GM11168 (cell line): ENCODE measurements at regions not wholly inside any gene's neighbourhood (a gene's known extent, or its start where the extent isn't known, plus 50 kb on each side); places are given as distances from the start of the nearest gene placed in this dataset.

Experiments used
- in situ Hi-C: fragments of 300-500 bp; cut with MboI; formaldehyde crosslinking; loops from one replicate; pipeline ENCODE4 v1.12.0; 2022; ENCODE audit warnings: low sequenced_read_pairs; ENCODE audit not compliant: unreplicated experiment

DNA sequence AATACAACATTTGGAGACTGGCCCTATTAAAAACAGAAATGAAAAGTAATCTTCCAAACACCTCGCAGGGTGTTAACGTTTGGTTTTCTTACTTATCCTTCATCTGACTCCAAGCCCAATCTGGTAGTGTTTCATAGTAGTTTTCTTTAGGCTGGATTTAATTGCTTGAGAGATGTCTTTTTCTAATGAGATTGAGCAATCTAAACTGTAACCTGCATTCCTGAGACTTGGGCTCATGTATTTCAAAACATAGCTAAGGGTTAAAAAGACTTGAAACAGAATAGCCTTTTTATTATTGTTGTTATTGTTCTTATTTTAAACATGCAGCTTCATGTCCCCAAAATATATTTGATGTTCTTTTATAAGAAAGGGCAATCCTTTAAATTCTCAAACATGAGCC is 278.9 kb downstream of the TGFB2 start:
- in situ Hi-C loops = no loop called here

DNA sequence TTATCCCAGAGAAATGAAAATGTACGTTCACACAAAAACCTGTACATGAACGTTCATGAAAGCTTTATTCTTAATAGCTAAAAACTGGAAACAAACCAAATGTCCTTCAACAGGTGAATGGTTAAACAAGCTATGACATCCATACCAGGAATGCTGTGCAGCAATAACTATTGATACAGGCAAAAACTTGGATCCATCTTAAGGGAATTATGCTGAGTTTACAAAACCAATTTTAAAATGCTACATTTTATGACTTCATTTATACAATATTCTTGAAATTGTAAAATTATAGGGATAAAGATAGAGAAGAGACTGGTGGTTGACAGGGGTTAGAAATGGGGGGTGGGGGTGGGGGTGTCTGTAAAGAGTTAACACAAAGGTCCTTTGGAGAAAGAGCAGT is 280.3 kb downstream of the TGFB2 start:
- in situ Hi-C loops = no loop called here

DNA sequence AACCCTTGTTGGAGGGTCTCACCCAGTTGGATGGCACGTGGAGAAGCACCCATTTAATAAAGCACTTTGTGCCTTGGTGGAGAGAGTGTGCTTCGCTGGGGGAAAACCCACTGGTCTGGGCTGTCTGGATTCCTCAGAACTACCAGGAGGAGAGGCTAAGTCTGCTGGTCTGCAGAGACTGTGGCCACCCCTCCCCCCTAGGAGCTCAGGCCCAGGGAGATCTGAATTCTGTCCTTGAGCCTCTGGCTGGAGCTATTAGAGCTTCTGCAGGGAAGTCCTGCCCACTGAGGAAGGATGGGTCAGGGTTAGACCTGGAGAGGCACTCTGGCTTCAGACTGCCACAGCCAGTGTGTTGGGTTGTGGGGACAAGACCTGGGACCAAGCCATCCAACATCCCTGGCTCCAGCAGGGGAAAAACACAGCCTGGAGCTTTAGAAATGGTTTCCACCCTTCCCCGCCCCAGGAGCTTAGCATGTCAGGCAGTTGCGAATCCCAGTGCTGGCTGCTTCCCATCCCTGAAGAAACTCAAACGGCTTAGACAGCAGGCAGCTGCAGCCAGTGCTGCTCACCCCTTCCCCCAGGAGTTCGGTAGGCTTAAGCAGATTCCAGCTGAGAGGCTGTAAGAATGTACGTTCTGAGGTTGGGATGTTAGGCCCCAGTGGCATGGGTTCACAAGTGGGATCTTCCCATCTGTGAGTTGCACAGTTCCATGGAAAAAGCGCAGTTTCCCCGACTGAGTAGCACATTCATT is 288.3 kb downstream of the TGFB2 start:
- in situ Hi-C loops = no loop called here

DNA sequence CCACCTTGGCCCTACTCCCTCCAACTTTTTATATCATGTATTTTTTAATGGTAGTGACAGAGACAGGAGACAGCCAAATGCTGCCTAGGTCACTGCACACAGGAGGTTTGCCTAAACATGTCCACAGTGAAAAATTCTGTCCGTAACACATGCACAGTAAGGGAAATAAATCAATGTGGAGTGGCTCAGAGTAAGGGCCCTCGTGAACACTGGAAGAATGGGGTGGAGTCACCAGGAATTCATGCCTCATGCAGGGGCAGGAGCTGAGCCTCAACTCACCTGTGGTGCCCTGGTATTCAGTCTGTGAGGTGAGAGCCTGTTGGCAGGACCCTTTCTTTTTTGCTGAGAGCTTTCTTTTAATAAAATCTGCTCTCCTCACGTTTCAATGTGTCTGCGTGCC is 289.1 kb downstream of the TGFB2 start:
- in situ Hi-C loops = no loop called here

DNA sequence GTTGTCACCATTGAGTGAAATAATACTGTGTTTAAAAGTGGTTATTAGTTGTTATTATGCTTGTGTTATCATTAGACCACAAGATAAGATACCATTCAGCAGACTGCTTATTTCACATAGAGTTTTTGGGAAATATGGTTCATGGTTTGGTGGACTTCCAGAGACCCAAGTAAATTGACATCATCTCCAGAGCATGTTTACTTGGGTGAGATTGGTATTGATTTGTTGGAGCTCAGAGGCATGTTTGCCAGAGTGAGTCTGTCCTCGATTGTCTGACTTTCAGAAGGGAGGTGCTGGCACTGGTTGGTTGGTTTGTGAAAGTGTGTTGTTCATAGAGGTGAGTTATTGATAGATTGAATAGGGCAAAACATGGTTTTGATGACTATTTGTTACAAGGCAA is 291.4 kb downstream of the TGFB2 start:
- in situ Hi-C loops = no loop called here

DNA sequence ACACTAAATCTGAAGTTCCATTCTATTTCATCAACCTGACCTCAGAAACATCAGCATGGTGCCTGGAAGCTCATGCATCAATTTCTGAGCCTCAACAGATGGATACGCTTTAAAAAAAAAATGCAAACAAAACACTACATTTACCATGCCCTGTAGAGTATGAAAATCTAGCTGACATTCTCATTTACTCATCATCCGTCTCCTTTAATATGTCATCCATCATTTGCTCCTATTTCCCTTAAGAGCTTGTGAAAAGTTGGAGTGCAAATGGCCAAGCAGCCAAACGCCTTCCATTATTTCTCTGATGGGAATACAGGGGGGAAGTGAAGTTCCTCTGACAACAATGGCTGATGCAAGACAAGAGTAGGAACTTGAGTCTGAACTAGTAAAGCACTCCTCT is 295.0 kb downstream of the TGFB2 start:
- in situ Hi-C loops = no loop called here

DNA sequence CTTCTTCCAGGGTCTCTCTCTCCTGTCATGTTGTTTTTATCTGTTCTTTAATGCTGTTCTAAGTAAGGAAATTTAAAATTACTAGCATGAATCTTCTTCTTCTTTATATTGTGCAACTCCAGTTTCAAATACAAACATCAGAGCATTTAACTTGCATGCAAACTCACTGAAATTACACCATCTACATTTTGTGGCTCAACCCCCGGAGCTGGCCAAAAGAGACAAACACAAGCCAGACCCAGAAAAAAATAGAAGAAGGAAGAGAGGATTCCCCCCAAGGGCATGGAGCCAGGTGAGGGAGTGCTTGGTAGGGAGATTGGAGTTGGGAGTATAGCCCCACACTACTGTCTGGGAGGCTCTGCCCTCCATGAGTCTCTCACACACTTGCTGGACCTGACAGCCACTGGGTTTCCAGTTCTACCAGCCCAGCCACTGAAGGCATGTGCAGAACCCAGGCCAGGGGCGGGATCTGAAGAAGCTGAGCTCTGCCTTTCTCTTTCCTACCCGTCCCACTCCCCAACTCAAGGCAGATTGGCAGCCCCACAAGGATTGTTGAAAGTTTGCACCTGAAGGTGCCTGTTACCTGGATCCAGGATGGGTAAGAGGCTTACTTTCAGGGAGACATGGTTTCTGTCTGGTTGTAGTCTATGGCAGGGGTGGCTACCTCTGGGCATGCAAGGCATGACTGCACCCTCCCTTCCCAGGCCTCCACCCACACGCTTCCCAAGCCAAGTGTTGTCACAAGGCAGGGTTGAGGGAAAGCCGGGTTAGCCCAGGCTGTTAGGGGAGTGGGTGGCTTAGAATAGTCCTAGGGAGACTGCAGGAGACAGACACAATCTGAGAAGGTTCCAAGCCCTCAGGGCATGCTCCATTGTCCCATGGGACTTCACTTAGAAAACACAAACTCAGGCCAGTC is 297.2 kb downstream of the TGFB2 start:
- in situ Hi-C loops = no loop called here

DNA sequence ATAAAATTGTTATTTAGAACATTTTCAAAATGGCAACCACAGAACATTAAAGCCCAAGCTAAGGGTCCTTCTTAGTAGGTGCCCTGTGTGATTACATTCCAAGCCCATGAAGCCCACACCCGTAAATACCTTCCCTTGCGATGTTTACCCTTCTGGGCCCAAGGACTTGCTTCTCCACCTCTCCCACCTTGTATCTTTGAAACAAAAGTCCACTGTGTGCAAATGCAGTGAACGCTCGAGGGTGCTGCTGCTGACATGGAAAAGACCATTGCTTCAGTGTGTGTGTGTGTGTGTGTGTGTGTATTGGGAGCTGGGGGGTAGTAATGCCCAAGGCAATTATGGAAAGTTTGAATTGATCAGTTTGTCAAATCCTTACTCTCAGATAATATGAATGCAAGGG is 298.1 kb downstream of the TGFB2 start:
- in situ Hi-C loops = no loop called here

- in situ Hi-C loops = no loop called here
Observed at GRCh38 chr1:218643926-218644325, 298.8 kb downstream of the TGFB2 start.

DNA sequence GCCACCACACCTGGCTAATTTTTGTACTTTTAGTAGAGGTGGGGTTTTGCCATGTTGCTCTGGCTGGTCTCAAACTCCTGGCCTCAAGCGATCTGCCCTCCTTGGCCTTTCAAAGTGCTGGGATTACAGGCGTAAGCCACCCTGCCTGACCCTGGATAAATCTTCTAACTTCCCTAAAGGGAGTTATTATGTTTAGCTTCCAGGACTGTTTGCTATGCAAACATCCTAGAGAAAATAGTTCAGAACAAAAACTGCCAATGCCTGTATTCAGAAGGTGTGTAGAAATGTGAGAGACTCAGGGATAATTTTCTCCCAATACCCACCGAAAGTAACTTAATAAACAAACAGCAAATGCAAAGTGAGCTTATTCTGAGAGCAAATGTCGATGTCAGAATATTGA is 301.2 kb downstream of the TGFB2 start:
- in situ Hi-C loops = no loop called here

DNA sequence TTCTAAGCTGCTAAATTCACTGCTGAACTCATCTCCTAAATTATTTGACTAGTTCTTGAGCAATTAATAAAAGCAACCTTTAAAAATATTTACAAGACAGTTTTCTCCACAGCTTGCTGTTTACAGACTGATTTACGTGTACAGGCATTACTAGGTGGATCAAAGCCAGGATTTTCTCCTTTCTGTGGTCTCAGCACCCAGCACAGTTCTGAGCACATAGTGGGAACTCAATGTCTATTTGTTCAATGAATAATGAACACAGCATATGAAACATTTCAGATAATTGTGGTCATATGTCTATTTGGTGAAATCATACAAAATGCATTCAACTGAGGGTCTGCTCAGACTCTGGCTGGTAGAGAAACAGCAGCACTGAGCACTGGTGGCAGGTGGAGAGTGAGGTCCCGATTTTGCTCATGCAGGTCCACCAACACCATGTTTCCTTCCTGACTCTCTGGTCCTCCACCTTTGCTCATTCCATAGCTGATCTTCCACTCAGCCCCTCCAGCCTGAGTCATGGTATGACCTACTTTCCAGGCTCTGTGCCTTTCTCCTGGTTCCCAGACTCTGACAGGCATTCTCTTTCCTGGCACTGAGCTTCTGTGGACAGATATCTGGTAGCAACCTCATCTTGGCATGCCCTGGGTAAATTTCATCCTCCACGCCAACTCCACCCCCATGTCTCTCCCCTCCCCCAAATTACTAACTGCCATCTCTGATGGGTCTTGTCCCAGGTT is 311.3 kb downstream of the TGFB2 start:
- in situ Hi-C loops = no loop called here

DNA sequence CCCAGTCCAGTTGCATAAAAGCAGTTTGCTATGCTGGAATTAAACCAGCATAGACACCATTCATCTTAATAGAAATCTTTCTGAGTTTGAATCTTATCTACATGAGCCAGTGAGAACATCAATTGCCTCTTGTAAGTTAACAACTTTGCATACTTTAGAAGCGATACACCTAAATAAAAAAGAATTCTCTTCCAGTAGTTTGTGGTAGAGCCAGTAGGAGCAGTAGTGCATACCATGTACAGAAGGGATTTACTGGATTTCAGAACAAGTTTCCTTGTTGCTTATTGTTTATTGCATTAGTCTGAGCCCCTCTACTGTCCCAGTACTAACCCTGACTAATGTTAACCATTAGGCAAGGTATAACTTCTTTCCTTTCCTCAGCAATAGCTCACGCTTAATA is 313.1 kb downstream of the TGFB2 start:
- in situ Hi-C loops = no loop called here

DNA sequence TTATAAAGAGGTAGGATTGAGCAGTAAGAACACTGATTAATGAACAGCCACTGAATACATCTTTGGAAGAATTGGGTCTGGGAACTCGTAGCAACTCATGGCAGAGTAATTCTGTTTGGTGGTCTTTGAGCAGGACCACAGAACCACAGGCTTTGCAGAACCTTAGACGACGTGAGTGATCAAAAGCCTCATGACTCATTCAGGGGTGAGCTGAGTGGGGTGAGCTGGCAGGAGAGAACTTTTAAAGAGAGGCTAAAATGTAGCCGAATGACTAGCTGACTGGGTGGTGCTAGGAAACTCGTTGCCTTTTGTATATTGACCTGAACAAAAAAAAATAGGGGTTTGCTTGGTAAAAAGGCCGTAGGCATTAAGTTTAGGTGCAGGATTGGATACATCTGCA is 313.8 kb downstream of the TGFB2 start:
- in situ Hi-C loops = no loop called here

GRCh38 chr1:218659911-218660677 is 315.0 kb downstream of the TGFB2 start:
- in situ Hi-C loops = no loop called here

DNA sequence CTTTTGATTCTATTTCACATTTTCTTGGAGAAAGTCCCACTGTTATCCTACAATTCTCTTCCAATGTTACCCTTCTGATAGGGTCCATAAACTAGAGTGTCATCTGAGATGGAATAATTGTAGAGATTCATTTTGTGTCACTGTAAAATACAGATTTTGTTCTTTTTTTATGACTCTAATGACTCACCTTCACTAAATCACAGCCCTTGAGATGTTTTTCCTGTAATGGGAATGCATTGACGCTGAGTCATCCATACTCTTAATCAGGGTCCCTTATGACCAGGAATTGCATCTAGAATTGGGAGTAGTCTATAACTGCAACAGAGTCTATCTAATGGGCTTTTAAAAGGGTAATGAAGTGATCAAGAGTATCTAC is 315.5 kb downstream of the TGFB2 start:
- in situ Hi-C loops = no loop called here

GRCh38 chr1:218661411-218661810 is 316.3 kb downstream of the TGFB2 start:
- in situ Hi-C loops = no loop called here

DNA sequence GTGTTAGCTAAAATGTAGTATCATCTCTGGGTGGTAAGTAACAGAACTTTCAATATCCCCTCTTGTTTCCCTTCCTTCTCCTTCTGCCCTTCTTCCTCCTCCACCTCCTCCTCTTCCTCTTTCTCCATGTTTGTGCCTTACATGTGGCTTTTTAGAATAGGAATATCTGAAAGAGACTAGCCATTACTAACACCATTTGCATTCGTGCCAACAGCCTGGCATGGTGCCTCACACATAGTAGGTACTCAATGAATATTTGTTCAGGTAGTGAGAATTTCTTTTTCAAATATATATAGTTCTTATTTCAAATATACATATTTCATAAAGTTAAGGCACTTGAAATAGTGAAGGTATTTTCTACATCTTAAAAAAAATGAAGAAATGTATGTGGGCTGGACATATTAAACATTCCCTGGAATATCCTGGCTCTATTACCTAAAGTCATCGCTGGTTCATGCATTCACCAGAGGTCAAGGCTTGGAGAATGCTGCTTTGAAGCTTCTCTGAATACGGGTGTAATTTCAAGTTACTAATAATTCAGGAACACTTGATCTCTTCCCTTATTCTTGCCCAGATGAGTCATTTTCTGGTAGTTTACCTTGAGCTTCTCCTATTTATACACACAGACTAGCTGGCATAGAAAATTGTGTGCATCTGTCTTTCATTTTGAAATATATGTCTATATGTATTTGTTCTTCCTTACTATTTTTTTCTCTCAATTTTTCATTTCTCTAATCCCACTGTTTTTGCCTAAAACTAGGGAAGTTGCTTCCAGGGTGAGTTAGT is 319.4 kb downstream of the TGFB2 start:
- in situ Hi-C loops = no loop called here

- in situ Hi-C loops = no loop called here
Observed at GRCh38 chr1:218665221-218665620, 320.1 kb downstream of the TGFB2 start.

DNA sequence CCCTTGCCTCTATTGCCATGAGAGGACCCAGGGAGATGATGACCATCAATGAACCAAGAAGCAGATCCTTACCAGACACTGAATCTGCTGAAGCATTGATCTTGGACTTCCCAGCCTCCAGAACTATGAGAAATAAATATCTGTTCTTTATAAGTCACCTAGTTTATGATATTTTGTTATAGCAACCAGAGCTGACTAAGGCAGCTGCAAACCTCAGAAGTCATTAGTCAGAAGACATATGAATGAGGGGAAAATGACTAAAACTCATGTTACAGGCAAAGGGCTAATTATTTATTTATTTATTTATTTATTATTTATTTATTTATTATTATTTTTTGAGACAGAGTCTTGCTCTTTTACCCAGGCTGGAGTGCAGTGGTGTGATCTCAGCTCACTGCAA is 321.1 kb downstream of the TGFB2 start:
- in situ Hi-C loops = no loop called here
